Upper lobe of left lung (tissue), 6 donors: ENCODE measurements at regions not wholly inside any gene's neighbourhood (a gene's known extent, or its start where the extent isn't known, plus 50 kb on each side); places are given as distances from the start of the nearest gene placed in this dataset.
A peak's percentile ranks its signal among the peaks of the same experiment; 100 is the strongest.
"Not testable (repeated sequence)": the region's sequence is repeated elsewhere in the genome, so short reads cannot be mapped to it uniquely, and the experiment has no call there.

ENCODE experiments used
- ATAC-seq, 2 donors: fragments of 200-7000 bp; cut with Tn5 transposase; one replicate each; pipeline ENCODE4 v1.9.1; 2022; ENCODE audit warnings: mild to moderate bottlenecking in 2 of 2, moderate library complexity in 2 of 2; ENCODE audit not compliant: low FRiP score in 2 of 2
- DNase-seq, 2 donors: peaks; one replicate each; pipeline ENCODE4 v3.0.0-alpha.2; 2019 to 2020
- H3K27ac ChIP-seq, 4 donors: fragments of 200-600 bp; sonication (generic); one replicate each; pipeline ENCODE4 v1.5.1; 2016 to 2019
- H3K27me3 ChIP-seq, 4 donors: fragments of 200-600 bp; sonication (generic); one replicate each; pipeline ENCODE4 v1.5.1; 2017 to 2019
- H3K36me3 ChIP-seq, 4 donors: fragments of 200-600 bp; sonication (generic); one replicate each; pipeline ENCODE4 v1.5.1; 2016 to 2019
- H3K4me1 ChIP-seq, 4 donors: fragments of 200-600 bp; sonication (generic); one replicate each; pipeline ENCODE4 v1.5.1; 2018 to 2019
- H3K4me3 ChIP-seq, 4 donors: fragments of 200-600 bp; sonication (generic); one replicate each; pipeline ENCODE4 v1.5.1; 2017 to 2019; ENCODE audit warnings: mild to moderate bottlenecking in 2 of 4, moderate library complexity in 1 of 4
- H3K9me3 ChIP-seq, 4 donors: fragments of 200-600 bp; sonication (generic); one replicate each; pipeline ENCODE4 v1.5.1; 2018 to 2019
- CTCF ChIP-seq, 6 experiments: fragments of 450-650 bp in 4 of 6; fragments of 200-600 bp in 2 of 6; sonication (generic) in 2 of 6; IDR thresholded peaks; one replicate each; pipeline ENCODE4 v1.5.1; 2016 to 2019; ENCODE audit warnings: antibody characterized with exemption in 6 of 6
- EP300 ChIP-seq, 4 donors: sonication (generic); formaldehyde crosslinking; IDR thresholded peaks; one replicate each; pipeline ENCODE4 v1.5.1; 2017; ENCODE audit warnings: antibody characterized with exemption in 4 of 4, control low read depth in 2 of 4
- POLR2A ChIP-seq, 4 donors: fragments of 450-650 bp; IDR thresholded peaks; one replicate each; pipeline ENCODE4 v1.5.1; 2016 to 2017; ENCODE audit warnings: antibody characterized with exemption in 4 of 4, mild to moderate bottlenecking in 2 of 4
- POLR2AphosphoS5 ChIP-seq, 2 donors: sonication (generic); formaldehyde crosslinking; IDR thresholded peaks; one replicate each; pipeline ENCODE4 v1.5.1; 2017; ENCODE audit warnings: antibody characterized with exemption in 2 of 2
- WGBS, 2 donors: methylation state at CpG; one replicate each; pipeline ENCODE4 v1.1.5; 2017 to 2018; 5-methylcytosine and 5-hydroxymethylcytosine counted together
- donor health status: DM: no; HTN: no; CAD: no; lungs with moderate emphysema.
- donor health status: DM: no; HTN: yes; CAD: no; lungs with severe emphysema.

- H3K4me1 ChIP-seq: no peaks in the 10 kb centered on the region
- H3K27me3 ChIP-seq: no peaks in the 10 kb centered on the region
- no peak overlapping the region for H3K27ac ChIP-seq
- H3K4me3 ChIP-seq: no peak overlapping the region
- DNase-seq: no peak
- whole genome bisulfite sequencing, 2 donors: 59 to 62% methylated on average over 1 of the region's 1 CpG
- H3K36me3 ChIP-seq: no peaks in the 10 kb centered on the region
- TF ChIP-seq POLR2AphosphoS5 (IDR thresholded peaks at IDR 0.05): no peak
- TF ChIP-seq CTCF (IDR thresholded peaks at IDR 0.05): no peak
- no peak for TF ChIP-seq EP300 (IDR thresholded peaks at IDR 0.05)
- no peak for TF ChIP-seq POLR2A (IDR thresholded peaks at IDR 0.05)
- H3K9me3 ChIP-seq: no peaks in the 10 kb centered on the region
- no peak for ATAC-seq
Observed at GRCh38 chr15:38111070-38111469, 141.6 kb upstream of the SPRED1 start.

DNA sequence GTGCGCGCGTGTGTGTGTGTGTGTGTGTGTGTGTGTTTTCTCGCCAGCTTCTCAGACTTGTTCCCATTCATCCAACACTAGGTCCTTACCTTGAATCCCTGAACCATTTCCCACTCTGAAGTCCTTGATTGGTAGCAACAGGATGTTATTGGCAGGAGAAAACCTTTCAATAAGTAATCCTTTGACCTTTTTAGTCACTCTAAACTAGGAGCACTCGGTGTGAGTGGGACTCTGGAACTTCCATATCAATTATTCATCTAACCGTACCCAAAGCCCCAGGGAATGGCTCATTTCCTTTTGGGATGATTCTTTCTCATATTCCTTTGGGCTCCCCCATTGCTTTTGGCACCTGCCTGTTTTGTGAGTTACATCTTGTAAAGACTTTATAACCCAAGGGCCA is 140.2 kb upstream of the SPRED1 start:
- TF ChIP-seq POLR2A (IDR thresholded peaks at IDR 0.05) (no peak), POLR2AphosphoS5 (IDR thresholded peaks at IDR 0.05) (no peak), EP300 (IDR thresholded peaks at IDR 0.05) (no peak), CTCF (IDR thresholded peaks at IDR 0.05) (no peak)
- H3K27ac ChIP-seq: no peak overlapping the region
- H3K9me3 ChIP-seq: no peaks in the 10 kb centered on the region
- ATAC-seq (no peak), DNase-seq (no peak)
- WGBS, 2 donors: 90 to 91% methylated on average over 6 of the region's 6 CpGs
- no peaks in the 10 kb centered on the region for H3K27me3 ChIP-seq
- H3K4me3 ChIP-seq: no peak overlapping the region
- no peaks in the 10 kb centered on the region for H3K4me1 ChIP-seq
- H3K36me3 ChIP-seq: no peaks in the 10 kb centered on the region

GRCh38 chr15:38115121-38115520 is 137.5 kb upstream of the SPRED1 start:
- H3K4me1 ChIP-seq: peaks cover 0 to 2% (median 0%) of the 10 kb centered on the region in 4 donors
- ATAC-seq (no peak), DNase-seq (no peak)
- no peaks in the 10 kb centered on the region for H3K9me3 ChIP-seq
- TF ChIP-seq EP300 (IDR thresholded peaks at IDR 0.05): no peak
- TF ChIP-seq POLR2A (IDR thresholded peaks at IDR 0.05): no peak
- no peak for TF ChIP-seq POLR2AphosphoS5 (IDR thresholded peaks at IDR 0.05)
- no peak for TF ChIP-seq CTCF (IDR thresholded peaks at IDR 0.05)
- WGBS, 2 donors: 91 to 96% methylated on average over 2 of the region's 2 CpGs
- H3K27me3 ChIP-seq: no peaks in the 10 kb centered on the region
- no peak overlapping the region for H3K4me3 ChIP-seq
- no peak overlapping the region for H3K27ac ChIP-seq
- no peaks in the 10 kb centered on the region for H3K36me3 ChIP-seq

GRCh38 chr15:38117781-38118180 is 134.9 kb upstream of the SPRED1 start:
- Histone ChIP-seq H3K4me1 (peaks cover 0 to 4% (median 0%) of the 10 kb centered on the region in 4 donors), H3K27me3 (no peaks in the 10 kb centered on the region), H3K36me3 (no peaks in the 10 kb centered on the region), H3K9me3 (no peaks in the 10 kb centered on the region), H3K27ac (no peak overlapping the region), H3K4me3 (no peak overlapping the region)
- 72 to 75% methylated on average over 1 of the region's 1 CpG for WGBS, 2 donors
- no peak for DNase-seq
- no peak for ATAC-seq
- TF ChIP-seq EP300 (IDR thresholded peaks at IDR 0.05) (no peak), POLR2AphosphoS5 (IDR thresholded peaks at IDR 0.05) (no peak), POLR2A (IDR thresholded peaks at IDR 0.05) (no peak)

DNA sequence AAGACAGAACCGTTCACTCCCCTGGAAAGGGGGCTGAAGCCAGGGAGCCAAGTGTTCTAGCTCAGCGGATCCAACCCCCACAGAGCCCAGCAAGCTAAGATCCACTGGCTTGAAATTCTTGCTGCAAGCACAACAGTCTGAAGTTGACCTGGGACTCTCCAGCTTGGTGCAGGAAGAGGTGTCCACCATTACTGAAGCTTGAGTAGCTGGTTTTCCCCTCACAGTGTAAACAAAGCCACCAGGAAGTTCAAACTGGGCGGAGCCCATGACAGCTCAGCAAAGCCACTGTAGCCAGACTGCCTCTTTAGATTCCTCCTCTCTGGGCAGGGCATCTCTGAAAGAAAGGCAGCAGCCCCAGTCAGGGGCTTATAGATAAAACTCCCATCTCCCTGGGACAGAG is 132.8 kb upstream of the SPRED1 start:
- H3K4me3 ChIP-seq, H3K27me3 ChIP-seq, H3K4me1 ChIP-seq, H3K36me3 ChIP-seq, H3K9me3 ChIP-seq, ATAC-seq, H3K27ac ChIP-seq: not testable (repeated sequence)
- WGBS, 2 donors: 85 to 90% methylated on average over 2 to 3 of the region's 3 CpGs
- peak in 1 of 2 donors; percentile 63 for DNase-seq

GRCh38 chr15:38127306-38127771 is 125.3 kb upstream of the SPRED1 start:
- no peaks in the 10 kb centered on the region for H3K36me3 ChIP-seq
- H3K9me3 ChIP-seq: no peaks in the 10 kb centered on the region
- no peak overlapping the region for H3K27ac ChIP-seq
- ATAC-seq (no peak), DNase-seq (no peak)
- no peak overlapping the region for H3K4me3 ChIP-seq
- 83% methylated on average over 1 of the region's 1 CpG for WGBS, 2 donors
- no peaks in the 10 kb centered on the region for H3K27me3 ChIP-seq
- TF ChIP-seq POLR2A (IDR thresholded peaks at IDR 0.05) (no peak), EP300 (IDR thresholded peaks at IDR 0.05) (no peak), CTCF (IDR thresholded peaks at IDR 0.05) (no peak), POLR2AphosphoS5 (IDR thresholded peaks at IDR 0.05) (no peak)
- peaks cover 7 to 29% (median 12%) of the 10 kb centered on the region in 4 donors for H3K4me1 ChIP-seq
